ENCODE measurements at regions not wholly inside any gene's neighbourhood (a gene's known extent, or its start where the extent isn't known, plus 50 kb on each side); places are given as distances from the start of the nearest gene placed in this dataset.

DNA sequence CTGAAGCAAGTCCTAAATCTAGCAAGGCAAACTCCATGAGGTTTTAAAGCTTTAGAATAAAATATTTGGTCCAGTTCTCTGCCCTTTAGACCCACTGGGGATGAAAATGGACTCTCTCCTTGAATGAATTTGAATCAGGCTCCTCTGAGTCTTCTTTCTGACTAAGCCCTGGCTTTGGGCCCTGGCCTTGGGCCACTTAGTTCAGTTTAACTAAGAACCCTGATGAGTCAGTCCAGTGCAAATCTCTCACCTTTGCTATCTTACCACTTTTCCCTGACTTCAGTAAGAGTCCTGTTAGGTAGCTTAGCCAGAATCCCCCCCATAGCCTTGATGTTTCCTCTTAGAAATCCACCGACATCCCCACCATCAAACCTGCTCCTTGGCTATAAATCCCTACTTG is 427.5 kb downstream of the SNAPC1 start:
- WGBS, 2 donors = 0 to 33% methylated on average over 1 of the region's 1 CpG
- Histone ChIP-seq H3K36me3 (no peaks in the 10 kb centered on the region), H3K9me3 (no peaks in the 10 kb centered on the region)

DNA sequence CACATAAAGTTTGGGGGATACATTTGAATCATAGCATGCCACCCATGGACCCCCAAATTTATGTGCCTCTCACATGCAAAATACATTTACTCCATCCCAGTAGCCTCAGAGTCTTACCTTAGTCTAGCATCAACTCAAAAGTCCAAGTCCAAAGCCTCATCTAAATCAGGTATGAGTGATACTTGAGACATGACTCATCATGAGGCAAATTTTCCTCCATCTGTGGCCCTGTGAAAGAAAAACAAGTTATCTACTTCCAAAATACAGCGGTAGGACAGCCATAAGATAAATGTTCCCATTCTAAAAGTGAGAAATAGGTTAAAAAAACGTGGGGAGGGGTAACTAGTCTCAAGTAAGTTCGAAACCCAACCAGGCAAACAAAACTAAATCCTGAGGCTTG is 444.2 kb downstream of the SNAPC1 start:
- Histone ChIP-seq H3K4me3 (no peak overlapping the region), H3K9me3 (no peaks in the 10 kb centered on the region), H3K27me3 (no peaks in the 10 kb centered on the region), H3K27ac (no peak overlapping the region), H3K36me3 (no peaks in the 10 kb centered on the region), H3K4me1 (no peaks in the 10 kb centered on the region)
- no peak for DNase-seq
- TF ChIP-seq POLR2AphosphoS5 (IDR thresholded peaks at IDR 0.05) = no peak
- no peak for TF ChIP-seq EP300 (IDR thresholded peaks at IDR 0.05)
- no peak for TF ChIP-seq POLR2A (IDR thresholded peaks at IDR 0.05)
- TF ChIP-seq, protein P1, sequence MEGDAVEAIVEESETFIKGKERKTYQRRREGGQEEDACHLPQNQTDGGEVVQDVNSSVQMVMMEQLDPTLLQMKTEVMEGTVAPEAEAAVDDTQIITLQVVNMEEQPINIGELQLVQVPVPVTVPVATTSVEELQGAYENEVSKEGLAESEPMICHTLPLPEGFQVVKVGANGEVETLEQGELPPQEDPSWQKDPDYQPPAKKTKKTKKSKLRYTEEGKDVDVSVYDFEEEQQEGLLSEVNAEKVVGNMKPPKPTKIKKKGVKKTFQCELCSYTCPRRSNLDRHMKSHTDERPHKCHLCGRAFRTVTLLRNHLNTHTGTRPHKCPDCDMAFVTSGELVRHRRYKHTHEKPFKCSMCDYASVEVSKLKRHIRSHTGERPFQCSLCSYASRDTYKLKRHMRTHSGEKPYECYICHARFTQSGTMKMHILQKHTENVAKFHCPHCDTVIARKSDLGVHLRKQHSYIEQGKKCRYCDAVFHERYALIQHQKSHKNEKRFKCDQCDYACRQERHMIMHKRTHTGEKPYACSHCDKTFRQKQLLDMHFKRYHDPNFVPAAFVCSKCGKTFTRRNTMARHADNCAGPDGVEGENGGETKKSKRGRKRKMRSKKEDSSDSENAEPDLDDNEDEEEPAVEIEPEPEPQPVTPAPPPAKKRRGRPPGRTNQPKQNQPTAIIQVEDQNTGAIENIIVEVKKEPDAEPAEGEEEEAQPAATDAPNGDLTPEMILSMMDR (IDR thresholded peaks at IDR 0.05) = no peak
- WGBS, 2 donors = 53 to 60% methylated on average over 3 of the region's 3 CpGs
- intact Hi-C loops (cut with DNase I) = no loop called here

More for the DNA sequence above, 427.5 kb downstream of the SNAPC1 start:
- Histone ChIP-seq H3K4me3 (no peak overlapping the region), H3K27ac (no peak overlapping the region), H3K4me1 (no peaks in the 10 kb centered on the region), H3K27me3 (peaks cover 0 to 10% (median 0%) of the 10 kb centered on the region in 3 donors)
- TF ChIP-seq POLR2AphosphoS5 (IDR thresholded peaks at IDR 0.05) (no peak), POLR2A (IDR thresholded peaks at IDR 0.05) (no peak), EP300 (IDR thresholded peaks at IDR 0.05) (no peak)
- TF ChIP-seq, protein P1 (IDR thresholded peaks at IDR 0.05) = no peak
- DNase-seq = no peak
- intact Hi-C loops (cut with DNase I) = no loop called here

GRCh38 chr14:62209287-62209899 is 447.2 kb downstream of the SNAPC1 start:
- Histone ChIP-seq H3K27me3 (no peaks in the 10 kb centered on the region), H3K4me1 (no peaks in the 10 kb centered on the region), H3K4me3 (no peak overlapping the region), H3K36me3 (no peaks in the 10 kb centered on the region), H3K27ac (no peak overlapping the region), H3K9me3 (no peaks in the 10 kb centered on the region)
- no peak for DNase-seq
- TF ChIP-seq POLR2A (IDR thresholded peaks at IDR 0.05) (no peak), POLR2AphosphoS5 (IDR thresholded peaks at IDR 0.05) (no peak), EP300 (IDR thresholded peaks at IDR 0.05) (no peak)
- TF ChIP-seq, protein P1 (IDR thresholded peaks at IDR 0.05) = no peak
- intact Hi-C loops (cut with DNase I) = no loop called here
- 83 to 84% methylated on average over 3 of the region's 3 CpGs for whole genome bisulfite sequencing, 2 donors

GRCh38 chr14:62213516-62213915 is 451.3 kb downstream of the SNAPC1 start:
- H3K36me3 ChIP-seq = no peaks in the 10 kb centered on the region
- WGBS, 2 donors = 60 to 63% methylated on average over 3 of the region's 3 CpGs
- H3K9me3 ChIP-seq = no peaks in the 10 kb centered on the region
- H3K27me3 ChIP-seq = no peaks in the 10 kb centered on the region
- DNase-seq = no peak
- no peaks in the 10 kb centered on the region for H3K4me1 ChIP-seq
- intact Hi-C loops (cut with DNase I) = no loop called here
- no peak overlapping the region for H3K4me3 ChIP-seq
- H3K27ac ChIP-seq = no peak overlapping the region
- TF ChIP-seq, protein P1 (IDR thresholded peaks at IDR 0.05) = no peak
- TF ChIP-seq EP300 (IDR thresholded peaks at IDR 0.05) (no peak), POLR2A (IDR thresholded peaks at IDR 0.05) (no peak), POLR2AphosphoS5 (IDR thresholded peaks at IDR 0.05) (no peak)

DNA sequence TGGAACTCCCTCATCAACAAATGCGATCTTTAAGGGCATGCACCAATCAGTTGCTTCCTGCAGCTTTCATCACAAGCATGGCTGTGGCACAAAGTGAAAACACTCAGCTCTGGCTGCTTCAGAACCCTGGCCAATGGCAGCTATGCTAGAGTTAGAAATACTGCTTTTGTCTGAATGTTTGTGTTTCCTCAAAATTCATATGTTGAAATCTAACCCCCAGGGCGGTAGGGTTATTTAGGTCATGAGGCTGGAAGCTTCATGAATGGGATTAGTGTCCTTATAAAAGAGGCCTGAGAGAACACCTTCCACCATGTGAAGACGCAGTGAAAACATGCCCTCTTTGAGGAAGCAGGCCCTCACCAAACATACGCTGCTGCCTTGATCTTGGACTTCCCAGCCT is 453.9 kb downstream of the SNAPC1 start:
- no peaks in the 10 kb centered on the region for H3K27me3 ChIP-seq
- no peak overlapping the region for H3K27ac ChIP-seq
- no peaks in the 10 kb centered on the region for H3K9me3 ChIP-seq
- no peaks in the 10 kb centered on the region for H3K4me1 ChIP-seq
- intact Hi-C loops (cut with DNase I) = no loop called here
- TF ChIP-seq EP300 (IDR thresholded peaks at IDR 0.05) (no peak), POLR2AphosphoS5 (IDR thresholded peaks at IDR 0.05) (no peak), POLR2A (IDR thresholded peaks at IDR 0.05) (no peak)
- TF ChIP-seq, protein P1 (IDR thresholded peaks at IDR 0.05) = no peak
- H3K4me3 ChIP-seq = no peak overlapping the region
- 60 to 87% methylated on average over 4 of the region's 4 CpGs for WGBS, 2 donors
- H3K36me3 ChIP-seq = no peaks in the 10 kb centered on the region
- DNase-seq = no peak
